HepG2 (cell line): ENCODE measurements at regions not wholly inside any gene's neighbourhood (a gene's known extent, or its start where the extent isn't known, plus 50 kb on each side); places are given as distances from the start of the nearest gene placed in this dataset.

Experiments
- CREB1 ChIP-seq, 2 experiments: fragments of 450-650 bp in 1 of 2; IDR thresholded peaks; 2 replicates each; pipeline ENCODE4 v1.6.1; 2016 to 2017; ENCODE audit warnings: control low read depth in 1 of 2, mild to moderate bottlenecking in 1 of 2, missing compliant biosample characterization in 1 of 2, missing genetic modification characterization in 1 of 2
- EZH2 ChIP-seq: conservative IDR thresholded peaks from 2 replicates; pipeline ENCODE4 v1.6.1; 2012; ENCODE audit warnings: mild to moderate bottlenecking, low read depth, low read length, moderate library complexity
- GABPA ChIP-seq, 2 experiments: IDR thresholded peaks; 2 replicates each; pipeline ENCODE4 v1.6.1; 2011 to 2016; ENCODE audit warnings: low read depth in 2 of 2, low read length in 1 of 2, missing biosample characterization in 1 of 2, missing genetic modification characterization in 1 of 2
- NFRKB ChIP-seq: fragments of 450-650 bp; IDR thresholded peaks from 2 replicates; pipeline ENCODE4 v1.6.1; 2017
- POLR2AphosphoS5 ChIP-seq: IDR thresholded peaks from 2 replicates; pipeline ENCODE4 v1.6.1; 2012; ENCODE audit warnings: low read depth, low read length
- PTBP1 ChIP-seq: fragments of 200-400 bp; formaldehyde crosslinking; IDR thresholded peaks from 2 replicates; pipeline ENCODE4 v1.6.1; 2018; ENCODE audit warnings: low read length, low read depth; ENCODE audit not compliant: poor library complexity, severe bottlenecking
- RAD21 ChIP-seq: fragments of 450-650 bp; formaldehyde crosslinking; IDR thresholded peaks from 2 replicates; pipeline ENCODE4 v1.5.0; 2020; ENCODE audit warnings: mild to moderate bottlenecking
- ZNF644 ChIP-seq: IDR thresholded peaks from 2 replicates; pipeline ENCODE4 v1.6.1; 2016; ENCODE audit warnings: low read depth
- ZZZ3 ChIP-seq: sonication (generic); formaldehyde crosslinking; IDR thresholded peaks from 2 replicates; pipeline ENCODE4 v1.4.0; 2020; ENCODE audit warnings: missing genetic modification reagents, mild to moderate bottlenecking, borderline replicate concordance
- TF ChIP-seq, protein P1 (sequence below): sonication (generic); formaldehyde crosslinking; IDR thresholded peaks from 2 replicates; pipeline ENCODE4 v1.4.0; 2020; ENCODE audit warnings: missing genetic modification reagents
- TF ChIP-seq, protein P2 (sequence below): sonication (generic); formaldehyde crosslinking; IDR thresholded peaks from 2 replicates; pipeline ENCODE4 v1.5.0; 2020; ENCODE audit warnings: mild to moderate bottlenecking, missing genetic modification reagents, moderate library complexity
- TF ChIP-seq, protein P3 (sequence below): sonication (generic); formaldehyde crosslinking; IDR thresholded peaks from 2 replicates; pipeline ENCODE4 v1.4.0; 2020; ENCODE audit warnings: low read depth, missing genetic modification reagents
- TF ChIP-seq, protein P4 (sequence below): sonication (generic); formaldehyde crosslinking; IDR thresholded peaks from 2 replicates; pipeline ENCODE4 v1.8.0; 2022; ENCODE audit warnings: mild to moderate bottlenecking, missing genetic modification reagents, borderline replicate concordance

DNA sequence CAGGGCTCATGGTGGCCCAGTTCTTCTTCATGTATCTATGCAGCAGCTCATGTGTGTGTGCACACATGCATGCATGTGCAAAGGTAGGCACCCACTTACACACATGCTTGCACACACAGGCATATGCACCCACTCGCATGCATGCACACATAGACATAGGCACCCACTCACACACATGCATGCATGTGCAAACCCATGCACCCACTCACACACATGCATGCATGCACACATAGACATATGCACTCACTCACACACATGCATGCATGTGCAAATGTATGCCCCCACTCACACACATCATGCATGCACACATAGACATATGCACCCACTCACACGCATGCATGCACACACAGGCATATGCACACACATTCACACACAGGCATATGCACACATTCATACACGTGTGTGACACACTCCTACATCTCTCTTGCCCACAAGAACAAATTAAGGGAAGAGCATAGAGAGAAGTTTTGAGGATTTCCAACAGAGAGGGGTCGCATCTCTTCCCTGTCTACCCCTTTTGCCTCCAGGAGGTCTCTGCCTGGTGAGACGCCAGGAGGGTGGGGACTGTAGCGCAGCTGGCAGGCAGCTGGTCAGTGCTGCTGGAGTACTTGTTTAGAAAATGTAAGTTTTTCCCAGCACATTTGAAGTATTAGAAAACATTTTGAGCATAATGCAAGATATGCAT lies 63.9 kb upstream of the ARHGEF7 start:
- TF ChIP-seq, protein P1, sequence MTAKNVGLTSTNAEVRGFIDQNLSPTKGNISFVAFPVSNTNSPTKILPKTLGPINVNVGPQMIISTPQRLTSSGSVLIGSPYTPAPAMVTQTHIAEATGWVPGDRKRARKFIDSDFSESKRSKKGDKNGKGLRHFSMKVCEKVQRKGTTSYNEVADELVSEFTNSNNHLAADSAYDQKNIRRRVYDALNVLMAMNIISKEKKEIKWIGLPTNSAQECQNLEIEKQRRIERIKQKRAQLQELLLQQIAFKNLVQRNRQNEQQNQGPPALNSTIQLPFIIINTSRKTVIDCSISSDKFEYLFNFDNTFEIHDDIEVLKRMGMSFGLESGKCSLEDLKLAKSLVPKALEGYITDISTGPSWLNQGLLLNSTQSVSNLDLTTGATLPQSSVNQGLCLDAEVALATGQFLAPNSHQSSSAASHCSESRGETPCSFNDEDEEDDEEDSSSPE (CRISPR knock-in tag) = no peak
- TF ChIP-seq PTBP1 (no peak), ZNF644 (CRISPR knock-in tag) (no peak), EZH2 (no peak), NFRKB (no peak), ZZZ3 (CRISPR knock-in tag) (no peak), RAD21 (CRISPR knock-in tag) (no peak), GABPA (IDR thresholded peaks at IDR 0.05; ENCODE audit: low read depth, low read length) (no peak), GABPA (CRISPR knock-in tag; IDR thresholded peaks at IDR 0.05; ENCODE audit: low read depth) (no peak), CREB1 (IDR thresholded peaks at IDR 0.05) (no peak), CREB1 (CRISPR knock-in tag; IDR thresholded peaks at IDR 0.05) (no peak), POLR2AphosphoS5 (no peak)
- TF ChIP-seq, protein P2, sequence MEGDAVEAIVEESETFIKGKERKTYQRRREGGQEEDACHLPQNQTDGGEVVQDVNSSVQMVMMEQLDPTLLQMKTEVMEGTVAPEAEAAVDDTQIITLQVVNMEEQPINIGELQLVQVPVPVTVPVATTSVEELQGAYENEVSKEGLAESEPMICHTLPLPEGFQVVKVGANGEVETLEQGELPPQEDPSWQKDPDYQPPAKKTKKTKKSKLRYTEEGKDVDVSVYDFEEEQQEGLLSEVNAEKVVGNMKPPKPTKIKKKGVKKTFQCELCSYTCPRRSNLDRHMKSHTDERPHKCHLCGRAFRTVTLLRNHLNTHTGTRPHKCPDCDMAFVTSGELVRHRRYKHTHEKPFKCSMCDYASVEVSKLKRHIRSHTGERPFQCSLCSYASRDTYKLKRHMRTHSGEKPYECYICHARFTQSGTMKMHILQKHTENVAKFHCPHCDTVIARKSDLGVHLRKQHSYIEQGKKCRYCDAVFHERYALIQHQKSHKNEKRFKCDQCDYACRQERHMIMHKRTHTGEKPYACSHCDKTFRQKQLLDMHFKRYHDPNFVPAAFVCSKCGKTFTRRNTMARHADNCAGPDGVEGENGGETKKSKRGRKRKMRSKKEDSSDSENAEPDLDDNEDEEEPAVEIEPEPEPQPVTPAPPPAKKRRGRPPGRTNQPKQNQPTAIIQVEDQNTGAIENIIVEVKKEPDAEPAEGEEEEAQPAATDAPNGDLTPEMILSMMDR = no peak
- TF ChIP-seq, protein P3, sequence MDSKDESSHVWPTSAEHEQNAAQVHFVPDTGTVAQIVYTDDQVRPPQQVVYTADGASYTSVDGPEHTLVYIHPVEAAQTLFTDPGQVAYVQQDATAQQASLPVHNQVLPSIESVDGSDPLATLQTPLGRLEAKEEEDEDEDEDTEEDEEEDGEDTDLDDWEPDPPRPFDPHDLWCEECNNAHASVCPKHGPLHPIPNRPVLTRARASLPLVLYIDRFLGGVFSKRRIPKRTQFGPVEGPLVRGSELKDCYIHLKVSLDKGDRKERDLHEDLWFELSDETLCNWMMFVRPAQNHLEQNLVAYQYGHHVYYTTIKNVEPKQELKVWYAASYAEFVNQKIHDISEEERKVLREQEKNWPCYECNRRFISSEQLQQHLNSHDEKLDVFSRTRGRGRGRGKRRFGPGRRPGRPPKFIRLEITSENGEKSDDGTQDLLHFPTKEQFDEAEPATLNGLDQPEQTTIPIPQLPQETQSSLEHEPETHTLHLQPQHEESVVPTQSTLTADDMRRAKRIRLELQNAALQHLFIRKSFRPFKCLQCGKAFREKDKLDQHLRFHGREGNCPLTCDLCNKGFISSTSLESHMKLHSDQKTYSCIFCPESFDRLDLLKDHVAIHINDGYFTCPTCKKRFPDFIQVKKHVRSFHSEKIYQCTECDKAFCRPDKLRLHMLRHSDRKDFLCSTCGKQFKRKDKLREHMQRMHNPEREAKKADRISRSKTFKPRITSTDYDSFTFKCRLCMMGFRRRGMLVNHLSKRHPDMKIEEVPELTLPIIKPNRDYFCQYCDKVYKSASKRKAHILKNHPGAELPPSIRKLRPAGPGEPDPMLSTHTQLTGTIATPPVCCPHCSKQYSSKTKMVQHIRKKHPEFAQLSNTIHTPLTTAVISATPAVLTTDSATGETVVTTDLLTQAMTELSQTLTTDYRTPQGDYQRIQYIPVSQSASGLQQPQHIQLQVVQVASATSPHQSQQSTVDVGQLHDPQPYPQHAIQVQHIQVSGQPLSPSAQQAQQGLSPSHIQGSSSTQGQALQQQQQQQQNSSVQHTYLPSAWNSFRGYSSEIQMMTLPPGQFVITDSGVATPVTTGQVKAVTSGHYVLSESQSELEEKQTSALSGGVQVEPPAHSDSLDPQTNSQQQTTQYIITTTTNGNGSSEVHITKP (CRISPR knock-in tag) = no peak
- TF ChIP-seq, protein P4, sequence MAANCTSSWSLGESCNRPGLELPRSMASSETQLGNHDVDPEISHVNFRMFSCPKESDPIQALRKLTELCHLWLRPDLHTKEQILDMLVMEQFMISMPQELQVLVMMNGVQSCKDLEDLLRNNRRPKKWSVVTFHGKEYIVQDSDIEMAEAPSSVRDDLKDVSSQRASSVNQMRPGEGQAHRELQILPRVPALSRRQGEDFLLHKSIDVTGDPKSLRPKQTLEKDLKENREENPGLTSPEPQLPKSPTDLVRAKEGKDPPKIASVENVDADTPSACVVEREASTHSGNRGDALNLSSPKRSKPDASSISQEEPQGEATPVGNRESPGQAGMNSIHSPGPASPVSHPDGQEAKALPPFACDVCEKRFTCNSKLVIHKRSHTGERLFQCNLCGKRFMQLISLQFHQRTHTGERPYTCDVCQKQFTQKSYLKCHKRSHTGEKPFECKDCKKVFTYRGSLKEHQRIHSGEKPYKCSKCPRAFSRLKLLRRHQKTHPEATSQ (CRISPR knock-in tag) = no peak
